Right ventricle myocardium superior (tissue), 1 donor: ENCODE measurements at regions not wholly inside any gene's neighbourhood (a gene's known extent, or its start where the extent isn't known, plus 50 kb on each side); places are given as distances from the start of the nearest gene placed in this dataset.
A peak's percentile ranks its signal among the peaks of the same experiment; 100 is the strongest.
"Not testable (repeated sequence)": the region's sequence is repeated elsewhere in the genome, so short reads cannot be mapped to it uniquely, and the experiment has no call there.

ENCODE experiments used
- ATAC-seq: fragments of 200-7000 bp; cut with Tn5 transposase; one replicate; pipeline ENCODE4 v1.9.1; 2020; ENCODE audit warnings: mild to moderate bottlenecking; ENCODE audit not compliant: poor library complexity
- DNase-seq: peaks from one replicate; pipeline ENCODE4 v3.0.0-alpha.2; 2020
- intact Hi-C: fragments of 100-400 bp; cut with DNase I; formaldehyde crosslinking; loops from one replicate; pipeline ENCODE4 v1.11.2; 2022
- donor health status: DM: no; HTN: yes; CAD: no; lungs with severe emphysema.

- no peak for DNase-seq
- ATAC-seq: no peak
- intact Hi-C loops: no loop called here
Measured at GRCh38 chrX:22730542-22730941, 269.2 kb upstream of the DDX53 start.

DNA sequence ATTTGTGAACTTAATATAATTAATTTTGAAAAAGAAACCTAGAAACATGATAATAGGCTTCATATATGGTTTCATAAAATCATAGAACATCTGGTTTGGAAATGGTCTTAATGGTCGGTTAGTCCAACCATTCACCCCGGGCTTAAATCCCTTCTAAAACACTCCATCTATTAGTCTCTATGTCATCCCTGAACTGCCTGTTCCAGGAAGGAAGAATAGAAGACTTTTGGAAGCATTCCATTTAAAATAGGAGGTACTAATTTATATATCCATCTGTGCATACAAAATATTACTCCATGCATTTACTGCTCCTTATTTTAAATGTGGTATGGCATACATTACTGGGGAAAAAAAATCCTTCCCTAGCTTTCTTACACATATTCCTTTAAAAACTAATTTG is 262.2 kb upstream of the DDX53 start:
- intact Hi-C loops: no loop called here
- ATAC-seq (no peak), DNase-seq (no peak)

DNA sequence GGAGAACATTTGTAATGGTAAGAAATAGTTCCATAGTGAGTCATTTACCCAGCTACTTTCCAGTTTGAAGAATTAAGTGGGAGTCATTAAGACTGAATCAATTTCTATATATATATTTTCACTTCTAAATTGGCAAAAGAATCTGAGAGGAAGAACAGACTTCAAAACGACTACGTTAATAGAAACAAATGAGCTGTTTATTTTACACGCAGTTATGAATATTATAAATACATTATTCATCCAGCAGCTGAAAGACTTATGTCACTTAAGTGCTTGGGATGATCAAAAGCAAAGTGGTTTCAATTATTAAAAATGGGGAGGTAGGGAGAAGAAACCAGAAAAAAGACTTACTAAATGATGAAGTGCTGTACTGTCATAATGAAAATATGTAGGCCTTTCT is 260.5 kb upstream of the DDX53 start:
- intact Hi-C loops: no loop called here
- ATAC-seq: no peak
- DNase-seq: no peak

- no peak for ATAC-seq
- intact Hi-C loops: no loop called here
- DNase-seq: no peak
Measured at GRCh38 chrX:22740836-22741235, 258.9 kb upstream of the DDX53 start.

- intact Hi-C loops: no loop called here
- no peak for DNase-seq
- no peak for ATAC-seq
Measured at GRCh38 chrX:22742174-22742573, 257.6 kb upstream of the DDX53 start.

GRCh38 chrX:22746081-22746480 is 253.7 kb upstream of the DDX53 start:
- ATAC-seq: no peak
- intact Hi-C loops: no loop called here
- peak; percentile 38 for DNase-seq

- intact Hi-C loops: no loop called here
- peak; percentile 25 for DNase-seq
Measured at GRCh38 chrX:22748093-22748999, 251.4 kb upstream of the DDX53 start.

DNA sequence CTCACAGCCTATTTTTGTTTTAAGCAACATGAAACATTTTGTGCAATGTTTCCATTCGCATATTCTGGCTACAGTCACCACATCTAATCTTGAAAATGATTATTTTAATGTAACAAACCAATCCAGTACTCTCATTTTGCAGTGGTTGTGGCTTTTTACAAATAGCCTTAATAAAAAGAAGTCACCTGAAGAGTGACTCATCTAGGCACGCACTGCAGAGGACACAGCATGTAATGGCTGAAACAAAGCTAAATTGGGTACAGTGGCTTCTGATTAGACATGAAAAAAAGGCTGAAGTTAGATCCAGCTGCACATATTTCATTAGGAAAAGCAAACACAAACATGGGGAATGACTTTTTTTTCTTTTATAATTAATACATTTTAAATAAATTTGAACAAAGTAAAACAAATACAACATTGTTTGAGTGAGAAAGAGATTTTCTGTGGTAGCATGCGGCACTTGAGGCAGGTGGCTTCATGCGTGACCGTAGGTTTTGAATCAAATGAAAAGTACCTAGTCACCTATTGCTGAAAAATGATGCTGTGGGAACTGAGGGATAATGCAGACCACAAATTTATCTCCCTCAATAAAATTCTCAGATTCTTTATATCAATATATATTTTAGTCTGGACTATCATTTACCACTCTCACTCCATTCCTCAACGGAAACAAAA is 240.8 kb upstream of the DDX53 start:
- intact Hi-C loops: no loop called here
- DNase-seq (no peak), ATAC-seq (no peak)

More at GRCh38 chrX:22748093-22748999, 251.4 kb upstream of the DDX53 start:
- peak; percentile 95 for ATAC-seq

GRCh38 chrX:22760513-22761057 is 239.2 kb upstream of the DDX53 start:
- DNase-seq: no peak
- ATAC-seq: no peak
- intact Hi-C loops: no loop called here

DNA sequence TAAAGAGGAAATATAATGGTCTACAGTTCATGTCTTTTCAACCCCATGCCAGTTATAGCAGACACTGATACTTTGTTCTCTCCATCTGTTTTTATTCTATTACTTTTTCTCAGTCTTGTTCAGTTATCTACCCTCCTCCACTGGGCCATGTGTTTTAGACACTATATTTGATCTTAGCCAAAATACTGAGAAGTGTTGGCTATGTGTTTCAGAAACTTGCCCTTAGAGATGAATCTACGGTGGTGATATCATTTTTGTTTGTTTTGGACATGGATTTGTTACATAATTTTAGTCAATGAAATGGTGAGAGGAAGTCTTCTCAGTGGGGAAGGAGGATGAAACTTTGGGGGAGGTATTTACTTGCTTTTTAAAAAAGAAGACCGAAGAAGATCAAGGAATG is 211.5 kb upstream of the DDX53 start:
- DNase-seq (no peak), ATAC-seq (no peak)
- intact Hi-C loops: no loop called here

- intact Hi-C loops: no loop called here
- DNase-seq (no peak), ATAC-seq (no peak)
Measured at GRCh38 chrX:22795671-22796070, 204.1 kb upstream of the DDX53 start.

DNA sequence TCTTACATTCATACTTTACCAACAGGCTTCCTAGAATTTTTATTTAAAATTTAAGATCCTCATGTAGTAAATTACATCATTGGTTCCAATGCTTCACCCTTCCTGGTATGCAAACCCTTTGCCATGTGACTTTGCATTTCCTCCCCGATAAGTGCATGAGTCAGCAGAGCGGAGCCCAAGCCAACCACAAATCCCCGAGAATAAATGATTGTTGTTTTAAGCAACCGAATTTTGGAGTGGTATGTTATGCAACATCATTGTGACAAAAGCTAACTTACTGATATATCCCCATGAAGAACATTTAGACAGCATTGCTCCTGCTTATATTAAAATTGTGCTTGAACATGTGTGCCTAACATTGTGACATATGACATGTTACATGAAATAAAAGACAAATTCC is 199.4 kb upstream of the DDX53 start:
- intact Hi-C loops: no loop called here
- DNase-seq (no peak), ATAC-seq (no peak)

DNA sequence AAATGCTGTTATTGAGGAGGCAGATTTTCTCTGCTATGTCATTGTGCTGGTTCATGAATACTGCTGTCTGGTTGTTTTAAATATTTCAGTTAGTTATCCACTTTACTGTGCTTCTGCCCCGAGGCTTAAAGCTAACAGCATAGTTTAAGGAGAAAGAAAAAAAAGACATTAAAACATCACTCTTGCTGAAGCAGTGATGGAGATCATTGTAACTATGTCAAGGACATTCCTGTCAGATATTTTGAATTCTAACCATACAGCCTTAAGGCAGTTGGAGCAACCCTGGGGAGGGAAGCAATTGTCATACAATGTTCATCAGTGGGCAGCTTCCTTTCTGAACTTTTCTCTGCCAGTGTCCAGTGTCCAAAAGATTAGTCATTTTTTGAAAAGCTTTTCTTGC is 199.0 kb upstream of the DDX53 start:
- intact Hi-C loops: no loop called here
- DNase-seq: no peak
- no peak for ATAC-seq

DNA sequence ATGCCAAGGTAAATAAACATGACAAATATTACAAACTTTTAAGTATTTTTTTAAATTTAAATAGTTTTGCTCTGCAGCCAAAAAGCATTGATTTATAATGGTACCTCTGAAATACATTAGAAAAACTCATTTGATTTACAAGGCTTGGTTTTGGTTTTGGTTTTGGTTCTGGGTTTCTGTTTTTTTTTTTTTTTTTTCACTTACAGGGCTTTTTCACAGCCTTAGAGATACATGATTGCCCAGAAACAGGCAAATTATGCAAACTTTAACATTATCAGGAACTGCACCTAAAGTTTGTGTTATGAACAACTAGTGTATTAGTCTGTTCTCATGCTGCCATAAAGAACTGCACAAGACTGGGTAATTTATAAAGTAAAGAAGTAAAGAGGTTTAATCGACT is 196.4 kb upstream of the DDX53 start:
- ATAC-seq: no peak
- no peak for DNase-seq
- intact Hi-C loops: no loop called here

- DNase-seq (no peak), ATAC-seq (no peak)
- intact Hi-C loops: no loop called here
Measured at GRCh38 chrX:22810876-22811275, 188.9 kb upstream of the DDX53 start.

DNA sequence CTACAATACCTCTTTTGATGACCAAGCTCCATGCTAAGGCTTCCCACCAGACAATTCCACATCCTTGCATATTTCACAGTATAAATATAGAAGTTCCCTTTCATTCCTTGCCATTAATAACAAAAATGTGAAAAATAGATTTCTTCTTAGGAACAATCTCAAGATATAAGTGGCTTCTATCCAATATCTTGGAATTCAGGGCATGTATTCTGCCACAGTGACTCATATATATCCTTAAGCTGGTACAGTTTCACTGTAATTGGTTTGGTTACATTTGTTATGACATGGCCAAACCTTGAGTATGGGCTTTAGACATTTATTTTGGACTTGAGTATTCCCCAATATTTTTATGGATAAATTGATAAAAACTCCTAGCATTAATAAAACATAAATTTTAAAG is 181.7 kb upstream of the DDX53 start:
- DNase-seq (no peak), ATAC-seq (no peak)
- intact Hi-C loops: no loop called here

- DNase-seq: no peak
- ATAC-seq: no peak
- intact Hi-C loops: no loop called here
Measured at GRCh38 chrX:22855693-22856092, 144.1 kb upstream of the DDX53 start.

DNA sequence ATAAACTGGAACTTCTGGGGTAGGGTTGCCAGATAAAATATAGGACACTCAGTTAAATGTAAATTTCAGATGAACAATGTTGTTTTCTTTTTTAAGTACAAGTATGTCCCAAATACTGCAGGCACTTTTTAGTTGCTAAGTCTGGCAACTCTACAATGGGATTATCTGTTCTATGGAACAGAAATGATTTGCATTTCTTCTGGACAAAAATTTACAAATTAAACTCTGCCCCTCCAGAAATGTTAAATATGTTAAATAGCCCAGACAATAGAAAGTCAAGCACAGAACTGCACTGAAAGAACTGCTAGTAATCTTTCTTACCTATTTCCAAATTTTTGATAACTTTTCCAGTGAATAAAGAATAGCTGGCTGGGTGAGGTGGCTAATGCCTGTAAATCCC is 140.1 kb upstream of the DDX53 start:
- intact Hi-C loops: no loop called here
- ATAC-seq: no peak

GRCh38 chrX:22866801-22867200 is 133.0 kb upstream of the DDX53 start:
- ATAC-seq, DNase-seq, intact Hi-C loops: not testable (repeated sequence)

More for the DNA sequence above, 140.1 kb upstream of the DDX53 start:
- no peak for DNase-seq

DNA sequence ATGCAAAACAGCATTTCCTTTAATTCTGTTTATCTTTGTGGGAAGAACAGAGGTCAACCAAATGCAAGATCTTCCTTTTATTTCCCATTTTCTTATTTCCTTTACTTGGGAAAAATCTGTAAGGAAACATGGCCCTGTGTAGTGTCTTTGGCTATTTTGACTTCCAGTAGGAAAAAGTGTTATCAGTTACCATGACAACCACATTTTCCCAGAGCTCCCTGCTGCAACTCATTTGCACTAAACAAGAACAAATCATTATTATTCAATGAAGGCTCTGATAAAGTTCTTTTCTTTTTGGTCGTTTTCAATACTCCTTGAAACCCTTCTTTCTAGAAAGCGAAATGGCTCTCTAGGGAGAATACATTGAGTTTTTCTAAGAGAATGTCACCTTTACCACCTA is 117.2 kb upstream of the DDX53 start:
- intact Hi-C loops: no loop called here
- ATAC-seq (no peak), DNase-seq (no peak)
